WTC11 (cell line): ENCODE measurements at regions not wholly inside any gene's neighbourhood (a gene's known extent, or its start where the extent isn't known, plus 50 kb on each side); places are given as distances from the start of the nearest gene placed in this dataset.

Experiments used
- ATAC-seq: fragments of 200-7000 bp; cut with Tn5 transposase; 2 replicates; pipeline ENCODE4 v1.10.0; 2021; ENCODE audit warnings: mild to moderate bottlenecking, moderate library complexity
- CTCF ChIA-PET: fragments of 300-600 bp; sonication (Branson Sonifier 250); formaldehyde crosslinking; loops from one replicate; lab custom pipeline; 2021; ENCODE audit warnings: antibody characterized with exemption; lab: Charles Lee
- POLR2A ChIA-PET: fragments of 350-600 bp; sonication (Branson Sonifier 250); formaldehyde crosslinking; loops from one replicate; lab custom pipeline; 2021; ENCODE audit warnings: antibody characterized with exemption; lab: Charles Lee
- DNase-seq: peaks from one replicate; pipeline ENCODE4 v3.0.0; 2021; ENCODE audit warnings: low spot score
- H3K27ac Mint-ChIP-seq: 2 replicates; pipeline ENCODE4 v1.8.0; 2021; ENCODE audit warnings: mixed read lengths
- H3K27me3 Mint-ChIP-seq: 2 replicates; pipeline ENCODE4 v1.8.0; 2021; ENCODE audit warnings: low read depth, mild to moderate bottlenecking, moderate library complexity, mixed read lengths
- H3K36me3 Mint-ChIP-seq: 2 replicates; pipeline ENCODE4 v1.8.0; 2021; ENCODE audit warnings: mixed read lengths
- H3K4me1 Mint-ChIP-seq: 2 replicates; pipeline ENCODE4 v1.8.0; 2022; ENCODE audit warnings: mixed read lengths
- H3K4me3 Mint-ChIP-seq: 2 replicates; pipeline ENCODE4 v1.8.0; 2021; ENCODE audit warnings: mild to moderate bottlenecking, moderate library complexity, mixed read lengths
- H3K9me3 Mint-ChIP-seq: 2 replicates; pipeline ENCODE4 v1.8.0; 2021; ENCODE audit warnings: mixed read lengths
- CREB1 ChIP-seq: sonication (generic); formaldehyde crosslinking; IDR thresholded peaks from 2 replicates; pipeline ENCODE4 v1.8.0; 2023; ENCODE audit warnings: mild to moderate bottlenecking, missing genetic modification reagents
- ELF4 ChIP-seq: sonication (generic); formaldehyde crosslinking; IDR thresholded peaks from 2 replicates; pipeline ENCODE4 v1.8.1; 2022; ENCODE audit warnings: low read depth, mild to moderate bottlenecking, moderate library complexity, missing genetic modification reagents
- EMX1 ChIP-seq: fragments of 250-450 bp; sonication (Bioruptor Pico); IDR thresholded peaks from 2 replicates; pipeline ENCODE4 v1.8.0; 2021; ENCODE audit warnings: mild to moderate bottlenecking
- FOXP1 ChIP-seq: sonication (generic); formaldehyde crosslinking; IDR thresholded peaks from 2 replicates; pipeline ENCODE4 v1.8.0; 2022; ENCODE audit warnings: missing genetic modification reagents, mild to moderate bottlenecking, moderate library complexity, borderline replicate concordance
- GTF2I ChIP-seq: fragments of 250-450 bp; sonication (Bioruptor Pico); conservative IDR thresholded peaks from 2 replicates; pipeline ENCODE4 v1.4.0; 2021; ENCODE audit warnings: mild to moderate bottlenecking
- MXD4 ChIP-seq: fragments of 250-450 bp; sonication (Bioruptor Pico); IDR thresholded peaks from 2 replicates; pipeline ENCODE4 v1.8.0; 2021; ENCODE audit warnings: mild to moderate bottlenecking, moderate library complexity, borderline replicate concordance
- NFATC4 ChIP-seq: fragments of 250-450 bp; sonication (Bioruptor Pico); IDR thresholded peaks from 2 replicates; pipeline ENCODE4 v1.9.0; 2021; ENCODE audit warnings: mild to moderate bottlenecking
- NFE2L1 ChIP-seq: sonication (generic); formaldehyde crosslinking; IDR thresholded peaks from 2 replicates; pipeline ENCODE4 v1.8.1; 2023; ENCODE audit warnings: missing genetic modification reagents
- NFYB ChIP-seq: sonication (generic); formaldehyde crosslinking; conservative IDR thresholded peaks from 2 replicates; pipeline ENCODE4 v1.8.0; 2022; ENCODE audit warnings: low read depth, missing genetic modification reagents
- NR1H2 ChIP-seq: sonication (generic); formaldehyde crosslinking; IDR thresholded peaks from 2 replicates; pipeline ENCODE4 v1.9.0; 2021; ENCODE audit warnings: mild to moderate bottlenecking, moderate library complexity, missing genetic modification reagents
- NR2C2 ChIP-seq: sonication (generic); formaldehyde crosslinking; IDR thresholded peaks from 2 replicates; pipeline ENCODE4 v1.8.0; 2022; ENCODE audit warnings: mild to moderate bottlenecking, missing genetic modification reagents
- TCF7 ChIP-seq: sonication (generic); formaldehyde crosslinking; IDR thresholded peaks from 2 replicates; pipeline ENCODE4 v1.8.0; 2022; ENCODE audit warnings: mild to moderate bottlenecking, low read depth, missing genetic modification reagents, moderate library complexity
- ZNF219 ChIP-seq: sonication (generic); formaldehyde crosslinking; IDR thresholded peaks from 2 replicates; pipeline ENCODE4 v1.8.0; 2023; ENCODE audit warnings: missing genetic modification reagents, mild to moderate bottlenecking, borderline replicate concordance
- ZNF317 ChIP-seq: sonication (generic); formaldehyde crosslinking; IDR thresholded peaks from 2 replicates; pipeline ENCODE4 v1.8.1; 2023; ENCODE audit warnings: low read depth, mild to moderate bottlenecking, moderate library complexity, missing genetic modification reagents, borderline replicate concordance
- ZNF416 ChIP-seq: fragments of 250-450 bp; sonication (Bioruptor Pico); IDR thresholded peaks from 2 replicates; pipeline ENCODE4 v1.9.0; 2021; ENCODE audit warnings: mild to moderate bottlenecking, inconsistent platforms
- TF ChIP-seq, protein P1 (sequence below): sonication (generic); formaldehyde crosslinking; IDR thresholded peaks from 2 replicates; pipeline ENCODE4 v1.8.0; 2023; ENCODE audit warnings: mild to moderate bottlenecking, missing genetic modification reagents
- TF ChIP-seq, protein P2 (sequence below): sonication (generic); formaldehyde crosslinking; IDR thresholded peaks from 2 replicates; pipeline ENCODE4 v1.8.0; 2023; ENCODE audit warnings: missing genetic modification reagents
- TF ChIP-seq, protein P3 (sequence below): fragments of 250-450 bp; sonication (Bioruptor Pico); IDR thresholded peaks from 2 replicates; pipeline ENCODE4 v2.1.2; 2022; ENCODE audit warnings: mild to moderate bottlenecking, moderate library complexity
- TF ChIP-seq, protein P4 (sequence below): sonication (generic); formaldehyde crosslinking; IDR thresholded peaks from 2 replicates; pipeline ENCODE4 v1.8.0; 2023; ENCODE audit warnings: missing genetic modification reagents, mild to moderate bottlenecking, borderline replicate concordance
- TF ChIP-seq, protein P5 (sequence below): fragments of 250-450 bp; sonication (Bioruptor Pico); IDR thresholded peaks from 2 replicates; pipeline ENCODE4 v1.9.0; 2021; ENCODE audit warnings: mild to moderate bottlenecking

DNA sequence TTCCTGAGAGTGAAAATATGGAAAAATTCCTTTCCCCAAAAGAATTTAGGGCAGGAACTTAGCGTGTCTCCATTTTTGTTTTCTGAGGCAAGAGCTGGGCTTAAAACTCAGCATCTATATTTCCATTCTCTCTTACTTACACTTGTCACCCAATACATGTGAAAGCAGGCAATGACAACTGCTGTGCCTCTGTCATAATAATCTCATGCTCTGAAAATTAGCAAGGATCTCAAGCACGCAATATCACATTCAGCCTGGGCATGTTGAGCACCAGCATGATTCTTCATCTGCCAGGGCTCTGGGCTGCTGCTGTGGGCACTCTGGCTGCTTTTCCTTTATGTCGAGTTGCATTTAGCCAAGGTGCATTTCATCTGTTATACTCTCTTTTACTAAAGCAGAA is 255.5 kb downstream of the SNX10 start:
- H3K27me3 Mint-ChIP-seq = no peaks in the 10 kb centered on the region; the same call in 1 of the 2 replicates
- no peak overlapping the region for H3K4me3 Mint-ChIP-seq
- H3K9me3 Mint-ChIP-seq = peaks cover 8% of the 10 kb centered on the region
- TF ChIP-seq FOXP1 (CRISPR knock-in tag) = no peak
- TF ChIP-seq MXD4 (CRISPR knock-in tag) = no peak
- no peak for TF ChIP-seq CREB1 (CRISPR knock-in tag)
- TF ChIP-seq NR2C2 = no peak
- TF ChIP-seq NFATC4 (CRISPR knock-in tag) = no peak
- TF ChIP-seq ZNF317 (CRISPR knock-in tag) = no peak
- no peak for TF ChIP-seq GTF2I (CRISPR knock-in tag)
- TF ChIP-seq, protein P1, sequence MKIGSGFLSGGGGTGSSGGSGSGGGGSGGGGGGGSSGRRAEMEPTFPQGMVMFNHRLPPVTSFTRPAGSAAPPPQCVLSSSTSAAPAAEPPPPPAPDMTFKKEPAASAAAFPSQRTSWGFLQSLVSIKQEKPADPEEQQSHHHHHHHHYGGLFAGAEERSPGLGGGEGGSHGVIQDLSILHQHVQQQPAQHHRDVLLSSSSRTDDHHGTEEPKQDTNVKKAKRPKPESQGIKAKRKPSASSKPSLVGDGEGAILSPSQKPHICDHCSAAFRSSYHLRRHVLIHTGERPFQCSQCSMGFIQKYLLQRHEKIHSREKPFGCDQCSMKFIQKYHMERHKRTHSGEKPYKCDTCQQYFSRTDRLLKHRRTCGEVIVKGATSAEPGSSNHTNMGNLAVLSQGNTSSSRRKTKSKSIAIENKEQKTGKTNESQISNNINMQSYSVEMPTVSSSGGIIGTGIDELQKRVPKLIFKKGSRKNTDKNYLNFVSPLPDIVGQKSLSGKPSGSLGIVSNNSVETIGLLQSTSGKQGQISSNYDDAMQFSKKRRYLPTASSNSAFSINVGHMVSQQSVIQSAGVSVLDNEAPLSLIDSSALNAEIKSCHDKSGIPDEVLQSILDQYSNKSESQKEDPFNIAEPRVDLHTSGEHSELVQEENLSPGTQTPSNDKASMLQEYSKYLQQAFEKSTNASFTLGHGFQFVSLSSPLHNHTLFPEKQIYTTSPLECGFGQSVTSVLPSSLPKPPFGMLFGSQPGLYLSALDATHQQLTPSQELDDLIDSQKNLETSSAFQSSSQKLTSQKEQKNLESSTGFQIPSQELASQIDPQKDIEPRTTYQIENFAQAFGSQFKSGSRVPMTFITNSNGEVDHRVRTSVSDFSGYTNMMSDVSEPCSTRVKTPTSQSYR = no peak
- TF ChIP-seq, protein P2, sequence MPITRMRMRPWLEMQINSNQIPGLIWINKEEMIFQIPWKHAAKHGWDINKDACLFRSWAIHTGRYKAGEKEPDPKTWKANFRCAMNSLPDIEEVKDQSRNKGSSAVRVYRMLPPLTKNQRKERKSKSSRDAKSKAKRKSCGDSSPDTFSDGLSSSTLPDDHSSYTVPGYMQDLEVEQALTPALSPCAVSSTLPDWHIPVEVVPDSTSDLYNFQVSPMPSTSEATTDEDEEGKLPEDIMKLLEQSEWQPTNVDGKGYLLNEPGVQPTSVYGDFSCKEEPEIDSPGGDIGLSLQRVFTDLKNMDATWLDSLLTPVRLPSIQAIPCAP (CRISPR knock-in tag) = no peak
- TF ChIP-seq TCF7 (CRISPR knock-in tag) = no peak
- TF ChIP-seq EMX1 (CRISPR knock-in tag) = no peak
- TF ChIP-seq ZNF416 (CRISPR knock-in tag) = no peak
- ATAC-seq (no peak), DNase-seq (no peak)
- H3K36me3 Mint-ChIP-seq = no peaks in the 10 kb centered on the region
- H3K4me1 Mint-ChIP-seq = peaks cover 18% of the 10 kb centered on the region
- H3K27ac Mint-ChIP-seq = no peak overlapping the region
- CTCF ChIA-PET = interaction anchor here (0.6 kb wide), 1 partner anchor 170 kb away, joined by 3 read pairs; no protein-coding TSS in a partner anchor
- POLR2A ChIA-PET = no interaction called here

DNA sequence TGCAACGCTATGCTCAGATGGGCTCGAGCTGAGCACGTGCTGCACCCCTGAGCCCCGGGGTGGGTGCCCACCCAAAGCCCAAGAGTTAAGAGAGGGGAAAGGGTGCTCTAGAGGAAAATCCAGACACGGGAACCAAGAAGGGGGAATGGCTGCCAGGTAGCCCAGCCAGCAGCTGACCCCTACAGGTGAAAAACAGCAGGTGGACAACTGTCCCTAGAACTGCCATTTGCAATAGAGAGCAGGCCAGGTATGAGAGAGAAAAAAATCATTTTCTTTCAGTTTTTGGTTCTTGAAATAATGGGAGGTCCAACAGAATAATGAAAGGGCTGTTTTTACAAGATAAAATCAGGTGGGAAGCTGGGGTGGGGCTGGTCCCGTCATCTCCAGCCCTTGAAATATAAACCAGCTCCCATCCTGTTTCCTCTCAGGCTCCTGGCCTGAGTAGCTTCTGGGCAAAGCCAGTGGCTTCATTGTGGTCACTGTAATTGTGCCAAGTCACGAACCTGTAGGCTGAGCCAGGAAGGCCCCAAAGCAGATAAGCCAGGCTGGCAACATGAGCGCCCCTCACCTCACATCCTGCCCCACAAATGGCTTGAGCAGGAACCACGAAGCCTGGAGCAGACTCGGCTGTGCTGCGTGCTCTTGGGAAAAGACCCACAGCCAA is 257.8 kb downstream of the SNX10 start:
- Mint-ChIP-seq H3K27ac (no peak overlapping the region), H3K36me3 (no peaks in the 10 kb centered on the region), H3K4me3 (no peak overlapping the region), H3K4me1 (peaks cover 27% of the 10 kb centered on the region), H3K9me3 (peaks cover 6% of the 10 kb centered on the region), H3K27me3 (no peaks in the 10 kb centered on the region)
- CTCF ChIA-PET = interaction anchor here (1.0 to 2.0 kb wide), 4 partner anchors 15 to 180 kb away, joined by 3 to 8 read pairs (median 4); no protein-coding TSS in a partner anchor
- POLR2A ChIA-PET = no interaction called here
- ATAC-seq = no peak
- no peak for DNase-seq
- TF ChIP-seq, protein P3, sequence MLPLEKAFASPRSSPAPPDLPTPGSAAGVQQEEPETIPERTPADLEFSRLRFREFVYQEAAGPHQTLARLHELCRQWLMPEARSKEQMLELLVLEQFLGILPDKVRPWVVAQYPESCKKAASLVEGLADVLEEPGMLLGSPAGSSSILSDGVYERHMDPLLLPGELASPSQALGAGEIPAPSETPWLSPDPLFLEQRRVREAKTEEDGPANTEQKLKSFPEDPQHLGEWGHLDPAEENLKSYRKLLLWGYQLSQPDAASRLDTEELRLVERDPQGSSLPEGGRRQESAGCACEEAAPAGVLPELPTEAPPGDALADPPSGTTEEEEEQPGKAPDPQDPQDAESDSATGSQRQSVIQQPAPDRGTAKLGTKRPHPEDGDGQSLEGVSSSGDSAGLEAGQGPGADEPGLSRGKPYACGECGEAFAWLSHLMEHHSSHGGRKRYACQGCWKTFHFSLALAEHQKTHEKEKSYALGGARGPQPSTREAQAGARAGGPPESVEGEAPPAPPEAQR (CRISPR knock-in tag) = no peak
- TF ChIP-seq NFE2L1 (CRISPR knock-in tag) = no peak
- no peak for TF ChIP-seq ZNF219 (CRISPR knock-in tag)
- TF ChIP-seq, protein P4, sequence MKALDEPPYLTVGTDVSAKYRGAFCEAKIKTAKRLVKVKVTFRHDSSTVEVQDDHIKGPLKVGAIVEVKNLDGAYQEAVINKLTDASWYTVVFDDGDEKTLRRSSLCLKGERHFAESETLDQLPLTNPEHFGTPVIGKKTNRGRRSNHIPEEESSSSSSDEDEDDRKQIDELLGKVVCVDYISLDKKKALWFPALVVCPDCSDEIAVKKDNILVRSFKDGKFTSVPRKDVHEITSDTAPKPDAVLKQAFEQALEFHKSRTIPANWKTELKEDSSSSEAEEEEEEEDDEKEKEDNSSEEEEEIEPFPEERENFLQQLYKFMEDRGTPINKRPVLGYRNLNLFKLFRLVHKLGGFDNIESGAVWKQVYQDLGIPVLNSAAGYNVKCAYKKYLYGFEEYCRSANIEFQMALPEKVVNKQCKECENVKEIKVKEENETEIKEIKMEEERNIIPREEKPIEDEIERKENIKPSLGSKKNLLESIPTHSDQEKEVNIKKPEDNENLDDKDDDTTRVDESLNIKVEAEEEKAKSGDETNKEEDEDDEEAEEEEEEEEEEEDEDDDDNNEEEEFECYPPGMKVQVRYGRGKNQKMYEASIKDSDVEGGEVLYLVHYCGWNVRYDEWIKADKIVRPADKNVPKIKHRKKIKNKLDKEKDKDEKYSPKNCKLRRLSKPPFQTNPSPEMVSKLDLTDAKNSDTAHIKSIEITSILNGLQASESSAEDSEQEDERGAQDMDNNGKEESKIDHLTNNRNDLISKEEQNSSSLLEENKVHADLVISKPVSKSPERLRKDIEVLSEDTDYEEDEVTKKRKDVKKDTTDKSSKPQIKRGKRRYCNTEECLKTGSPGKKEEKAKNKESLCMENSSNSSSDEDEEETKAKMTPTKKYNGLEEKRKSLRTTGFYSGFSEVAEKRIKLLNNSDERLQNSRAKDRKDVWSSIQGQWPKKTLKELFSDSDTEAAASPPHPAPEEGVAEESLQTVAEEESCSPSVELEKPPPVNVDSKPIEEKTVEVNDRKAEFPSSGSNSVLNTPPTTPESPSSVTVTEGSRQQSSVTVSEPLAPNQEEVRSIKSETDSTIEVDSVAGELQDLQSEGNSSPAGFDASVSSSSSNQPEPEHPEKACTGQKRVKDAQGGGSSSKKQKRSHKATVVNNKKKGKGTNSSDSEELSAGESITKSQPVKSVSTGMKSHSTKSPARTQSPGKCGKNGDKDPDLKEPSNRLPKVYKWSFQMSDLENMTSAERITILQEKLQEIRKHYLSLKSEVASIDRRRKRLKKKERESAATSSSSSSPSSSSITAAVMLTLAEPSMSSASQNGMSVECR (CRISPR knock-in tag) = no peak
- TF ChIP-seq, protein P5, sequence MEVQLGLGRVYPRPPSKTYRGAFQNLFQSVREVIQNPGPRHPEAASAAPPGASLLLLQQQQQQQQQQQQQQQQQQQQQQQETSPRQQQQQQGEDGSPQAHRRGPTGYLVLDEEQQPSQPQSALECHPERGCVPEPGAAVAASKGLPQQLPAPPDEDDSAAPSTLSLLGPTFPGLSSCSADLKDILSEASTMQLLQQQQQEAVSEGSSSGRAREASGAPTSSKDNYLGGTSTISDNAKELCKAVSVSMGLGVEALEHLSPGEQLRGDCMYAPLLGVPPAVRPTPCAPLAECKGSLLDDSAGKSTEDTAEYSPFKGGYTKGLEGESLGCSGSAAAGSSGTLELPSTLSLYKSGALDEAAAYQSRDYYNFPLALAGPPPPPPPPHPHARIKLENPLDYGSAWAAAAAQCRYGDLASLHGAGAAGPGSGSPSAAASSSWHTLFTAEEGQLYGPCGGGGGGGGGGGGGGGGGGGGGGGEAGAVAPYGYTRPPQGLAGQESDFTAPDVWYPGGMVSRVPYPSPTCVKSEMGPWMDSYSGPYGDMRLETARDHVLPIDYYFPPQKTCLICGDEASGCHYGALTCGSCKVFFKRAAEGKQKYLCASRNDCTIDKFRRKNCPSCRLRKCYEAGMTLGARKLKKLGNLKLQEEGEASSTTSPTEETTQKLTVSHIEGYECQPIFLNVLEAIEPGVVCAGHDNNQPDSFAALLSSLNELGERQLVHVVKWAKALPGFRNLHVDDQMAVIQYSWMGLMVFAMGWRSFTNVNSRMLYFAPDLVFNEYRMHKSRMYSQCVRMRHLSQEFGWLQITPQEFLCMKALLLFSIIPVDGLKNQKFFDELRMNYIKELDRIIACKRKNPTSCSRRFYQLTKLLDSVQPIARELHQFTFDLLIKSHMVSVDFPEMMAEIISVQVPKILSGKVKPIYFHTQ (CRISPR knock-in tag) = no peak
- no peak for TF ChIP-seq NR1H2 (CRISPR knock-in tag)
- no peak for TF ChIP-seq ELF4 (CRISPR knock-in tag)
- TF ChIP-seq NFYB = no peak
